Right ventricle myocardium superior (tissue), 1 donor: ENCODE measurements at regions not wholly inside any gene's neighbourhood (a gene's known extent, or its start where the extent isn't known, plus 50 kb on each side); places are given as distances from the start of the nearest gene placed in this dataset.

Experiments used
- ATAC-seq: fragments of 200-7000 bp; cut with Tn5 transposase; one replicate; pipeline ENCODE4 v1.9.1; 2020; ENCODE audit warnings: mild to moderate bottlenecking; ENCODE audit not compliant: poor library complexity
- DNase-seq: peaks from one replicate; pipeline ENCODE4 v3.0.0-alpha.2; 2020
- intact Hi-C: fragments of 100-400 bp; cut with DNase I; formaldehyde crosslinking; loops from one replicate; pipeline ENCODE4 v1.11.2; 2022
- donor health status: DM: no; HTN: yes; CAD: no; lungs with severe emphysema.

GRCh38 chr20:48476854-48477253, 350.9 kb downstream of the PREX1 start:
- intact Hi-C loops, result no loop called here
- DNase-seq (peak; percentile 12), ATAC-seq (no peak)

DNA sequence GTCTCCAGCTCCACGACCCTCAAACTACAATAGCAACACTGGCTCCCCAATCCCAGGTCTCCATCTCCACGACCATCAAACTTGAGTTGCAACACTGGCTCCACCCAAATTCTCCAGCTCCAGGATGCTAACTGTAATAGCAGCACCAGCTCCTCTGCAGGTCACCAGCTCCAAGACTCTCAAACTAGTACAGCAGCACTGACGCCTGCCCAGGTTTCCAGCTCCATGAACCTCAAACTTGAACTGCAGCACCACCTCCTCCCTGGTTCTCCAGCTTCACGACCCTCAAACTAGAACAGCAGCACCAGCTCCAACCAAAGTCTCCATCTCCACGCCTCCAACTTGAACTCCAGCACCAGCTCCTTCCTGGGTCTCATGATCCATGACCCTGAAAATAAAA, 353.8 kb downstream of the PREX1 start:
- DNase-seq (peak; percentile 19), ATAC-seq (no peak)
- intact Hi-C loops, result no loop called here

- intact Hi-C loops, result no loop called here
- DNase-seq (peak; percentile 1), ATAC-seq (no peak)
Measured at GRCh38 chr20:48471759-48472408, 355.9 kb downstream of the PREX1 start.

DNA sequence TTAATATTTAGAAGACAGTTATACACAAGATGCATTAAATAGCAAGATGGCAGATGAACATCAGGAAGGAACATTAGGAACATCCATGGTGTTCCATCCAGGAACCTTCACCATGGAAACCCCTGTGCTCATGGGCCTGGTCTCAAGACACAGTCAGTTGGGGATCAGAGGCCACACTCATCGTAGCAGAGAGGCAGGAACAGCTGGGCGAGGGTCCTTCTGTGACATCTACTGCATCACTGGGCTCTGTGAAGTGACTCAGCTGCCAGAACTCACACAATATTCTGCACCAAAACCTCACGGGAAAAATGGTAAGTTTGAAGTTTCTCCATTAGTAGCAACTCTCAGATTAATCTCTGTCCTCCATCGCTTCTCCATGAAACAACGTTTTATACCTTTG, 356.6 kb downstream of the PREX1 start:
- no peak for ATAC-seq
- intact Hi-C loops, result no loop called here

GRCh38 chr20:48470141-48470540, 357.7 kb downstream of the PREX1 start:
- intact Hi-C loops, result no loop called here
- DNase-seq (no peak), ATAC-seq (no peak)

More for the DNA sequence above, 356.6 kb downstream of the PREX1 start:
- no peak for DNase-seq

DNA sequence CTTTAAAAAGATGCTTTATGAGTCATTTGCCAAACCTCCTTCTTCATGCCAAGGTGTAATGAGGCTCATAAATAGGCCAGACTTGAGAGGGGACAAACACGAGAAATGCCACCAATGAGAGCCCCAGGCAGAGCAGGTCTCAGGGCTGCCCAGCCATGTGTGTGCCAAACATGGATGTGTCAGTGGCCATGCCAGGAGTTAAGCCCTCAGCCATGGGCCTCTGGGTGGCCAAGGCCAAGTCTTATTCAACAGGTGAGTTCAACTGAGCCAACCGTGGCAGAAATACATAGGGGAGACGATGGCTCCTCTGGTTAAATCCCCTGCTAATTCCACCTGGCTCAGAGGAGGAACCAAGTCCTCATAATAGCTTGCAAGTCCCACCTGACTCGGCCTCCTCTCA, 358.8 kb downstream of the PREX1 start:
- intact Hi-C loops, result no loop called here
- DNase-seq (no peak), ATAC-seq (no peak)

DNA sequence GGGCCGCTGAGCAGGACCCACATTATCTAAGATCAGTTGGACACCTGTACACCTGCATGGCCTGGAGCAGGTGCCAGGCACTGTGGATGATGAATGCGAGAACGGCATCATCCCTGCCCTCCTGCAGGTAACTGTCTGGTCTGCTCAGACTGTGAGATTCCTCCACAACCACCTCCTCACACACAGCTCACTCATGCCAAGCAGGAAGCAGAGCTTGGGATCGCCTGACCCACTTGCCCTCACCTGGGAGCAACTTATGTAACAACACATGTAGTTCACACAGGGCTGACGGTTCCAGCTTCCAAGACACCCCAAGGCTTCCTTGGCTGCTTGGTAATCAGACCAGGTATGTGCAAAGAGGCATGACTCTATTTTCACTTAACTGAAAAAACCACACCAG, 359.2 kb downstream of the PREX1 start:
- intact Hi-C loops, result no loop called here
- ATAC-seq, result no peak
- DNase-seq, result no peak

- ATAC-seq, result no peak
Measured at GRCh38 chr20:48467622-48468021, 360.2 kb downstream of the PREX1 start.

DNA sequence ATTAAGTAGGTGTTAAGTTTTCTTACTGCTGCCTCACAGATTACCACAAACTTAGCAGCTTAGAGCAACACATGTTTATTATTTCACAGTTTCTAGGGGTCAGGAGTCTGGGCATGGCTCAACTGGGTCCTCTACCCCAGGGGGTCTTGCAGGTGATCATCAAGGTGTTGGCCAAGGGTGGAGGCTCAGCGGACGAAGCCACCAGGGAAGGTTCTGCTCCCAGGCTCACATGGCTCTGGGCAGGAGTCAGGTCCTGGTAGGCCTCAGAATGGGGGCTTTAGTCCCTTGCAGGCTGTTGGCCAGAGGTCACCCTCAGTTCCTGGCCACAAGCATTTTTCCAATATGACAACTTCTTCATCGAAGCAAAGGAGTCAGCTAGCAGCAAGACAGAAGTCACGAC, 362.5 kb downstream of the PREX1 start:
- intact Hi-C loops, result no loop called here
- ATAC-seq (no peak), DNase-seq (no peak)

More at GRCh38 chr20:48467622-48468021, 360.2 kb downstream of the PREX1 start:
- DNase-seq, result no peak
- intact Hi-C loops, result no loop called here

- intact Hi-C loops, result no loop called here
- no peak for ATAC-seq
- DNase-seq, result no peak
Measured at GRCh38 chr20:48463916-48464315, 363.9 kb downstream of the PREX1 start.

GRCh38 chr20:48463096-48463720, 364.6 kb downstream of the PREX1 start:
- no peak for DNase-seq
- no peak for ATAC-seq
- intact Hi-C loops, result no loop called here

DNA sequence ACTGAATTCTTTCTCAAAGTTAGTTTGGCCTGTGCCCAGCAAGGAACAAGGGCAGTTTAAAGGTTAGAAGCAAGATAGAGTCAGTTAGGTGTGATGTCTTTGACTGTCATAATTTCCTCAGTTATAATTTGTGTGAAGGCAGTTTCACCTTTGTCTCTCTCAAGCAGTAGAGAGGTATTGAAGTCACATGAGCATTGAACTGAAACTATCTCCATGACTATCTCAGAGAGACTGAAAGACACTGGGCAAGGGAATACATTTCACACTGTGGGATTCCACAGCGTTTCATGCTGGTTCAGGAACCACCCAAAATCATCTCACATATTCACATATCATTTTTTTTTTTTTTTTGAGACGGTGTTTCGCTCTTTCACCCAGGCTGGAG, 366.1 kb downstream of the PREX1 start:
- intact Hi-C loops, result no loop called here
- no peak for ATAC-seq
- DNase-seq, result no peak

DNA sequence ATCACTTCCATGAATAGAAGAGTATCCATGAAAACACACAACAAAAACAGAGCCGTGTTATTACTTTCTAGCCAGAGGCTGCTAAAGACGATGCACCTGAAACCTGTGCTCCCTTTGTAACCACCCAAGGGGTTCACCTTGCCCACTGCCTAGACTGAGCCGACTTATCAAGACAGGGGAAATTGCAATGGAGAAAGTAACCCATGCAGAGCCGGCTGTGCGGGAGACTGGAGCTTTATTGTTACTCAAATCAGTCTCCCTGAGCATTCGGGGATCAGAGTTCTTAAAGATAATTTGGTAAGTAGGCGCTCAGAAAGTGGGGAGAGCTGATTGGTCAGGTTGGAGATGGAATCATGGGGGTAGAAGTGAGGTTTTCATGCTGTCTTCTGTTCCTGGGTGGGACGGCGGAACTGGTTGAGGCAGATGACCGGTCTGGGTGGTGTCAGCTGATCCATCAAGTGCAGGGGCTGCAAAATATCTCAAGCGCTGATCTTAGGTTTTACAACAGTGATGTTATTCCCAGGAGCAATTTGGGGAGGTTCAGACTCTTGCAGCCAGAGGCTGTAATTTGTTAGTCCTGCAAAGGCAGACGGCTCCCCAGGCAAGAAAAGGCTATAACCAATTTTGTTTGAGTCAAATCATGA, 366.6 kb downstream of the PREX1 start:
- ATAC-seq, result no peak
- intact Hi-C loops, result no loop called here
- no peak for DNase-seq

DNA sequence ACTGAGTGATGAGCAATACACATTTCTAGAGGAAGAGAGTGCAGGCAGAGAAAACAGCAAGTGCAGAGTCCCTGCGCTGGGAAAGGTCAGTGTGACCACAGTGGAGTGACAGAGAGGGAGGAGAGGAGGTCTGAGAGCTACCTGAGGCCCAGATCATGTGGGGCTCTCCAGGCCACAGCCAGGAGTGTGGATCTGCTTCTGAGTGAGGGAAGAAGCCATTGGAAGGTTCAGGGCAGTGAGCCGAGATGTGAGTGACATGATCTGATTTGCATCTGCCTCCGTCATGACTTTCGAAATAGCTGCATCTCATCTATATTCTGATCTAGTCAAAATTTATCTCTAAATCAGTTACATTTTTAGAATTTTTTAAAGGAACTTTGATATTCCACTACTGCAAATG, 367.1 kb downstream of the PREX1 start:
- intact Hi-C loops, result no loop called here
- DNase-seq (no peak), ATAC-seq (no peak)

DNA sequence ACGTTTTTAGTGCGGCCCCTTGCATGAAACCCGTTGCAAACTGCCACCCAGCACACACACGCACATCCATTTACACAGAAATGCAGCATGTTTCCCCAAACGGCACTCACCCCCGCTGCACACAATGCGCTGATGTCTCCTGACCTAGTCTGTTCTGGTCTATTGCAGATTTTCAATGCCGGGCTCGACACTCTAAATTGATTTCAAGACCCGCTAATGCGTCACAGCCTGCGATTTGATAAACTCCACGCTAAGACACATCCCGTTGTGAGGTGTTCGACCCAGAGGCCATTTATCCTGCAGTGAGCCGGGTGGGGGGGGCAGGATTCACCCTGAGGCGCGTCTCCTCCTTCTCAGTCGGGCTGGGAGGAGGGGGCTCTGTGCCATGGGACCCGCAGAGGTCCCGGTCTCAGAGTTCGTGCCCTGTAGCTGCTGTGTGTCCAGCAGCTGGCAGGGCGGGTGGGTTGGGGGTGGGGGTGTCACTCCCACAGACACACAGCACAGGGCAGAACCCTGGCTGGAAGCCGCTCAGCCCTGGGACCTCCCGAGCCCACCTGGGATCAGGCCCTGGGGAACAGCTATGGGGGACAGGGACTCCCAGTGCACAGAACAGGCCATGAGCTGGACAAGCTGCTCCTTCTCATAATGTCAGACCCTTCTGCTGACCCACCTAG, 367.9 kb downstream of the PREX1 start:
- intact Hi-C loops, result no loop called here
- no peak for DNase-seq
- ATAC-seq, result no peak

DNA sequence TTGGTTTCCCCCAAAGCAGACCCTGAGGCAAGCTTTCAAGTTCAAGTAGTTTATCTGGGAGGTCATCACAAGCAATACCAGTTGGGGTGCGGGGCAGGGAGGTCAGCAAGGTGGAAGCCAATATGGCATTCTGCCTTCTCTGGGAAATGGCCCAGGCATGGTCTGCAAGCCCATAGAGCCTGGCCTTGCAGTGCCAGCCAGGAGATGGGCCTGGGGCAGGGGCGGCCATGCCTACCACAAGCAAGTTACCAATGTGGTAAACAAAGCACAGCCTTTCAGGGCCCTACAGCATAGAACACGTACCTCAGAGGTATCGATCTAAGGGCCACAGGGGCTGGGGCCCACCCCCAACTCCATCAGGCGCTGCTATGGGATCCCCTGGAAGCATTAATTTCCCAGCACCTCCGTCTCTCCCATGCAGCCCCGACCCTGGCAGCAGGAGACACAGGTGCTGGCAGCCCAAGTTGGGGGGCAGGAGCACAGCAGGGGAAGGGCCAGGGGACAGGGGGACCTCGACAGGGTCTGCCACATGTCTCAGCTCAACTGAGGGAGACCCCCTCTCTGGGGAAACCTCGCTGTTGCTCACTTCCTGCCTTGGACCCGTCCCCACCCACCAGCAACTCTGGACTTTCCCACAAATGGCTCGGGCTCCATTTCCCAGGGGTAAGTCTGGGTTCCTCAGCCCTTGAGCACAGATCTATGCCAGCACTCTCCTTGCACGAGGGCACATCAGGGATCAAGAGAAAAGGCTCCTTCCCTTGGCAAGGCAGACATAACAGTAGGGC, 369.0 kb downstream of the PREX1 start:
- intact Hi-C loops, result no loop called here
- DNase-seq (no peak), ATAC-seq (no peak)

- intact Hi-C loops, result no loop called here
- ATAC-seq (no peak), DNase-seq (no peak)
Measured at GRCh38 chr20:48458003-48458377, 369.8 kb downstream of the PREX1 start.

GRCh38 chr20:48457193-48458002, 370.4 kb downstream of the PREX1 start:
- intact Hi-C loops, result no loop called here
- DNase-seq (no peak), ATAC-seq (no peak)
